ENCODE measurements at regions not wholly inside any gene's neighbourhood (a gene's known extent, or its start where the extent isn't known, plus 50 kb on each side); places are given as distances from the start of the nearest gene placed in this dataset.

GRCh38 chr14:22158560-22158959, 430.5 kb downstream of the DAD1 start:
- Histone ChIP-seq H3K27me3 (ENCODE audit: control insufficient read depth in 2 of 2, insufficient read depth in 2 of 2, low read length in 2 of 2) (no peaks in the 10 kb centered on the region), H2AFZ (ENCODE audit: insufficient read depth, low read depth, low read length, poor library complexity, severe bottlenecking) (no peak overlapping the region), H3K79me2 (ENCODE audit: insufficient read depth, low read length) (no peaks in the 10 kb centered on the region), H3K9ac (ENCODE audit: insufficient read depth, low read length, poor library complexity, severe bottlenecking) (no peak overlapping the region), H3K4me2 (replicated peaks; ENCODE audit: extremely low read depth, low read length, poor library complexity, severe bottlenecking) (no peak overlapping the region), H3K4me1 (ENCODE audit: control insufficient read depth in 1 of 2, insufficient read depth in 2 of 2, low read length in 2 of 2) (peaks cover 0 to 5% of the 10 kb centered on the region in 2 donors), H3K9me3 (replicated peaks in 1 of 2; ENCODE audit: control insufficient read depth in 1 of 2, insufficient read depth in 1 of 2, low read length in 2 of 2) (no peaks in the 10 kb centered on the region), H4K20me1 (ENCODE audit: insufficient read depth, low read length) (no peaks in the 10 kb centered on the region), H3K36me3 (replicated peaks in 1 of 2; ENCODE audit: control insufficient read depth in 1 of 2, insufficient read depth in 2 of 2, low read length in 2 of 2) (no peaks in the 10 kb centered on the region), H3K4me3 (replicated peaks in 1 of 3; ENCODE audit: low read depth in 2 of 3, low read length in 3 of 3) (no peak overlapping the region), H3K27ac (ENCODE audit: low read depth in 1 of 2, low read length in 2 of 2) (no peak overlapping the region)
- no peaks in the 10 kb centered on the region for H3K36me3 Mint-ChIP-seq
- H3K4me3 Mint-ChIP-seq: no peak overlapping the region
- H3K27ac Mint-ChIP-seq: no peak overlapping the region
- no peak for DNase-seq
- TF ChIP-seq CTCF (IDR thresholded peaks at IDR 0.05): no peak
- peaks cover 12% of the 10 kb centered on the region for H3K4me1 Mint-ChIP-seq
- intact Hi-C loops (cut with micrococcal nuclease): no loop called here
- no peaks in the 10 kb centered on the region for H3K9me3 Mint-ChIP-seq
- peaks cover 0 to 2% (median 0%) of the 10 kb centered on the region in 3 donors for H3K27me3 Mint-ChIP-seq (ENCODE audit: low read depth in 3 of 3)
- WGBS (ENCODE audit: insufficient coverage): no CpG with 5 or more reads among the region's 1 CpG

- H3K9ac ChIP-seq (ENCODE audit: insufficient read depth, low read length, poor library complexity, severe bottlenecking): no peak overlapping the region
- no peak overlapping the region for H2AFZ ChIP-seq (ENCODE audit: insufficient read depth, low read depth, low read length, poor library complexity, severe bottlenecking)
- intact Hi-C loops (cut with micrococcal nuclease): no loop called here
- no peaks in the 10 kb centered on the region for H4K20me1 ChIP-seq (ENCODE audit: insufficient read depth, low read length)
- no peak overlapping the region for H3K27ac ChIP-seq (ENCODE audit: low read depth in 1 of 2, low read length in 2 of 2)
- Mint-ChIP-seq H3K4me1 (peaks cover 10% of the 10 kb centered on the region), H3K27me3 (ENCODE audit: low read depth in 3 of 3) (peaks cover 1 to 4% (median 2%) of the 10 kb centered on the region in 3 donors), H3K4me3 (no peak overlapping the region), H3K36me3 (no peaks in the 10 kb centered on the region), H3K9me3 (peaks cover 0 to 7% (median 3%) of the 10 kb centered on the region in 7 donors), H3K27ac (no peak overlapping the region)
- TF ChIP-seq CTCF (IDR thresholded peaks at IDR 0.05): no peak
- no peaks in the 10 kb centered on the region for H3K27me3 ChIP-seq (ENCODE audit: control insufficient read depth in 2 of 2, insufficient read depth in 2 of 2, low read length in 2 of 2)
- no peaks in the 10 kb centered on the region for H3K9me3 ChIP-seq (replicated peaks in 1 of 2; ENCODE audit: control insufficient read depth in 1 of 2, insufficient read depth in 1 of 2, low read length in 2 of 2)
- no peak for DNase-seq
- WGBS (ENCODE audit: insufficient coverage): no CpG with 5 or more reads among the region's 2 CpGs
- no peaks in the 10 kb centered on the region for H3K36me3 ChIP-seq (replicated peaks in 1 of 2; ENCODE audit: control insufficient read depth in 1 of 2, insufficient read depth in 2 of 2, low read length in 2 of 2)
- no peak overlapping the region for H3K4me2 ChIP-seq (replicated peaks; ENCODE audit: extremely low read depth, low read length, poor library complexity, severe bottlenecking)
- H3K4me1 ChIP-seq (ENCODE audit: control insufficient read depth in 1 of 2, insufficient read depth in 2 of 2, low read length in 2 of 2): peaks cover 0 to 5% of the 10 kb centered on the region in 2 donors
- H3K4me3 ChIP-seq (replicated peaks in 1 of 3; ENCODE audit: low read depth in 2 of 3, low read length in 3 of 3): no peak overlapping the region
- no peaks in the 10 kb centered on the region for H3K79me2 ChIP-seq (ENCODE audit: insufficient read depth, low read length)
These were observed 433.5 kb downstream of the DAD1 start for GRCh38 chr14:22155571-22155970.

Data from CD14-positive monocyte (primary cell).